ENCODE measurements at regions not wholly inside any gene's neighbourhood (a gene's known extent, or its start where the extent isn't known, plus 50 kb on each side); places are given as distances from the start of the nearest gene placed in this dataset.
A peak's percentile ranks its signal among the peaks of the same experiment; 100 is the strongest.

- TF ChIP-seq CTCF (IDR thresholded peaks at IDR 0.05), result no peak
- Histone ChIP-seq H3K4me3 (no peak overlapping the region), H3K27me3 (ENCODE audit: insufficient read depth in 3 of 3, low read length in 2 of 3) (peaks cover 0 to 87% (median 33%) of the 10 kb centered on the region in 3 donors), H3K27ac (no peak overlapping the region), H3K4me1 (no peaks in the 10 kb centered on the region), H3K36me3 (ENCODE audit: insufficient read depth in 1 of 2, low read depth in 1 of 2) (no peaks in the 10 kb centered on the region), H3K9me3 (no peaks in the 10 kb centered on the region)
- intact Hi-C loops (cut with DNase I), result no loop called here
- DNase-seq, result peak in 1 of 2 donors; percentile 17
- WGBS, 3 donors, result 64 to 68% (median 67%) methylated on average over 19 of the region's 19 CpGs
- ATAC-seq, result no peak
Measured at GRCh38 chr20:63125838-63126601, 89.9 kb downstream of the YTHDF1 start.

- Histone ChIP-seq H3K36me3 (ENCODE audit: insufficient read depth in 1 of 2, low read depth in 1 of 2) (no peaks in the 10 kb centered on the region), H3K4me3 (no peak overlapping the region), H3K4me1 (no peaks in the 10 kb centered on the region), H3K27me3 (ENCODE audit: insufficient read depth in 3 of 3, low read length in 2 of 3) (peaks cover 0 to 85% (median 29%) of the 10 kb centered on the region in 3 donors), H3K9me3 (no peaks in the 10 kb centered on the region), H3K27ac (no peak overlapping the region)
- no peak for DNase-seq
- TF ChIP-seq CTCF (IDR thresholded peaks at IDR 0.05), result no peak
- no peak for ATAC-seq
- WGBS, 3 donors, result 49 to 57% (median 50%) methylated on average over 5 of the region's 5 CpGs
- intact Hi-C loops (cut with DNase I), result no loop called here
Measured at GRCh38 chr20:63125581-63125837, 90.4 kb downstream of the YTHDF1 start.

- no peaks in the 10 kb centered on the region for H3K36me3 ChIP-seq (ENCODE audit: insufficient read depth in 1 of 2, low read depth in 1 of 2)
- DNase-seq (peak in 1 of 2 donors; percentile 28), ATAC-seq (no peak)
- WGBS, 3 donors, result 57 to 59% (median 58%) methylated on average over 22 to 23 of the region's 23 CpGs
- no peaks in the 10 kb centered on the region for H3K9me3 ChIP-seq
- peaks cover 0 to 80% (median 27%) of the 10 kb centered on the region in 3 donors for H3K27me3 ChIP-seq (ENCODE audit: insufficient read depth in 3 of 3, low read length in 2 of 3)
- no peaks in the 10 kb centered on the region for H3K4me1 ChIP-seq
- H3K27ac ChIP-seq, result no peak overlapping the region
- intact Hi-C loops (cut with DNase I), result no loop called here
- no peak overlapping the region for H3K4me3 ChIP-seq
- TF ChIP-seq CTCF (IDR thresholded peaks at IDR 0.05), result no peak
Measured at GRCh38 chr20:63124782-63125580, 91.0 kb downstream of the YTHDF1 start.

GRCh38 chr20:63124092-63124781 is 91.7 kb downstream of the YTHDF1 start:
- Histone ChIP-seq H3K27ac (no peak overlapping the region), H3K4me3 (no peak overlapping the region), H3K36me3 (ENCODE audit: insufficient read depth in 1 of 2, low read depth in 1 of 2) (no peaks in the 10 kb centered on the region), H3K4me1 (no peaks in the 10 kb centered on the region), H3K27me3 (ENCODE audit: insufficient read depth in 3 of 3, low read length in 2 of 3) (peaks cover 0 to 74% (median 24%) of the 10 kb centered on the region in 3 donors), H3K9me3 (no peaks in the 10 kb centered on the region)
- intact Hi-C loops (cut with DNase I), result no loop called here
- no peak for ATAC-seq
- DNase-seq, result peak in 1 of 2 donors; percentile 22
- WGBS, 3 donors, result 79 to 83% (median 83%) methylated on average over 18 to 19 of the region's 19 CpGs
- no peak for TF ChIP-seq CTCF (IDR thresholded peaks at IDR 0.05)
